H1 (cell line): ENCODE measurements at regions not wholly inside any gene's neighbourhood (a gene's known extent, or its start where the extent isn't known, plus 50 kb on each side); places are given as distances from the start of the nearest gene placed in this dataset.

Experiments
- MAFK ChIP-seq: IDR thresholded peaks from 2 replicates; pipeline ENCODE4 v1.6.1; 2012; ENCODE audit warnings: low read depth, mild to moderate bottlenecking, improper control_type of control experiment, low read length
- POLR2A ChIP-seq, 2 experiments: IDR thresholded peaks; 1 replicate in 1 of 2; 2 replicates in 1 of 2; pipeline ENCODE4 v1.6.1; 2011; ENCODE audit warnings: low read depth in 2 of 2, low read length in 2 of 2, mild to moderate bottlenecking in 2 of 2; ENCODE audit errors: control extremely low read depth in 1 of 2

- TF ChIP-seq POLR2A (IDR thresholded peaks at IDR 0.05; ENCODE audit: control extremely low read depth in 1 of 2, low read depth in 2 of 2, low read length in 2 of 2) = no peak
- TF ChIP-seq MAFK = no peak
These were observed 413.8 kb upstream of the SOX5 start for GRCh38 chr12:24363177-24363754.
